ENCODE measurements at regions not wholly inside any gene's neighbourhood (a gene's known extent, or its start where the extent isn't known, plus 50 kb on each side); places are given as distances from the start of the nearest gene placed in this dataset.

DNA sequence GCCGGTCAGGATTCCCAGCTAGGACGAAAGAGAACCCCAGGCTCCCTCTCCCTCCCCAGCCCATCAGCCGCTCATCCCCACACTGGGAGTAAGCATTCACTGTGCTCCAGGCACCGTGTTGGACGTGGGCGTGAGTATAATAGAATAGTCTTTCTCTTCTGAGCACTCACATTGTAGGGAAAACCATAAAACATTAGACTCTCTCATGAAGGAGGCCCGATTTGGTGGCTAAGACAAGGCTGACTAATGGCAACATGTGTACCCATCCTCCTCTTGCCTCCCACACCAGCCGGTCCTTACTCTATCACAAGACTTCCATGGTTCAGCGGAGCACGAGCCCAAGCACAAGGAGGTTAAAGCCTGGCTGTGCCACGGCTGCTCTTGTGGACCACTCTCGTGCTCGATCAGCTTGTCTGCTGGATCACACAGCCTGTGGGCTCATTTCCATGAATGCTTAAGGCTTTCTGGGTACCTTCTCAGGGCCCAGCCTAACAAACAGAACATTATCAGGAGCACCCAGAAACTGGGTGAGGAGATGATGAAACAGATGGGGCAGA lies 540.9 kb upstream of the RAB6C start:
- DNase-seq (ENCODE audit: low read depth in 2 of 2, low spot score in 1 of 2) = no peak

DNA sequence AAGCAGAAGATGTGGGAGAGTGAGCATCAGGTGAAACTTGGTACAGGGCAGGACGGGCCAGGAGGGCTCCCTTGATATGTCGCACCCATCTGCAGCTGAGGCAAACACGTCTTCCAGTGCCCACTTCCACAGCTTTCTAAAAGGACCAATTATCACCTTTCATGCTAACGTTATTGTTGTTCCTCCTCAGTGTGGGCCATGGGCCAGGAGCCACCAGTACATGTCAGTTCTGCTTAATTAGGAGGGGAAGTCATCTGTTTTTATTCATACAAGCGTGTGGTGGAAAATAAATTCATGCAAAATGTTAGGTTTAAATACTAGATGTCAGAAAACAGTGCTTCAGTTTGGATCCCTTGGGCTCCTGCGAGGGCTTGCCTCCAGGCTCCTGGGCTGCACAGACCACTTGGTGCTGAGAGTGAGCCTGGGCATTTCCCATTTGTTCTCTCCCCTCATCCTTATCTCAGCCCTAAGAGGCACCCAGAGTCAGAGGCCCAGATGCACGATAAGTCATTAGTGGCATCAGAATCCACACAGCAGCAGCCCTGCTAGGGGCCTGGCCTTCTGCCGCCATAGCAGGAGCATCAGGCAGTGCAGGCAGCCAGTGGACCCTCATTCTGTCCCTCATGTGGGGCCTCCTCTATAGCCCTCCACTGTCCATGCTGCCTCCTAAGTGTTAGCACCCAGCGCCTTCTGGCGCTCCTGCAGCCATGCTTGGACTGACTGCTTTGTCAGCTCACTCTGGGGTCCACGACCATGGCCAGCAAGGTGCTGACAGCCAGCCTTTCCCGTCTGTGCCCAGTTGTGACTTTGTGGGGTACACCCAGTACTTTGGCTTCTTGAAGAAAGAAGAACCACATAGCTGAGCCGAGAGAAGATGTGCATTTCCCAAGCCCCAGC lies 539.8 kb upstream of the RAB6C start:
- DNase-seq (ENCODE audit: low read depth in 2 of 2, low spot score in 1 of 2) = no peak

DNA sequence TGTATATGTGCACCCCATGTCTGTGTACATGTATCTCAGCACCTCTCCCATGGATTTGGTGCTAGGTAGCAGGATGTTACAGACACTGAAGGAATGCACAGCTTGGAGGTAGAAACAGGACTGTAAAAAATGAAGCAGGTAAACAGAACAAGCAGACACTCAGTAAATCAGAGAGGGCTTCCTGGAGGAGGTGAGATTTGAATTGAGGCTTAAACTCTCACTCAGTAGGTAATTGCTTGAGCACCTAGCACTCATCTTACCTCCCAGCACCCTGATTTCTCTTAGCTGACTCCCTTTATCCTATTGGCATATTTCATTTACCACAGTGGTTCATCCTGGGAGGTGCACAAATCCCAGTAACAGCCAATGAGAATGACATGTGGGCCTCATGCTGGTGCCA lies 537.9 kb upstream of the RAB6C start:
- DNase-seq (ENCODE audit: low read depth in 2 of 2, low spot score in 1 of 2) = no peak

DNA sequence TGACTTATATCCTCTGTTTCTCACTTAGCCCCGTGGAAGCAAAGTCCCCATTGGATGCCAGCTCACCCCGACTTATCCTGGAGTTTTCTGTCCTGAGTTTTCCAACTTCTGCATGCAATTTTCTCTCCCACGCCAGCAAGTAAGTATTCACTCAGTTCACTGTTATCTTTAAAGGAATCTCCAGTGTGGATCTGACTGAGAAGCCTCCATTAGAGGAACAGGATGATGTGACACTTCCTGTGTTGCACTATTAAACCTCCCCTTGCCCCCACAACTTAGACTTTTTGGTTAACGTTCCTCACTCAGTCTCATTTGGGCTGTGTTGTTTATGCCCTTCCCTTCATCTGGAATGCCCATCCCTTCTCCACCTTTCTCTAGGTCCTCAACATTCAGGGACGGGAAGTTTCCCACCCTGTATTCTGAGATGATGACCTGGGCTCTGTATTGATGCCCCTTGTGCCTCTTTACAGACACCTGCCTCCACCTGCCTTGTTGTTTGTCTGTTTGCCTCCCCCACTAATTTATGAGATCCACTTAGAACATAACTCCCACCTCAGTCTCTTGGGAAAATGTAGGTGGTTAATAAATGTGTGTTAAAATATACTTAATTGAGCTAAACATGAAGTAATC lies 536.1 kb upstream of the RAB6C start:
- no peak for DNase-seq (ENCODE audit: low read depth in 2 of 2, low spot score in 1 of 2)

DNA sequence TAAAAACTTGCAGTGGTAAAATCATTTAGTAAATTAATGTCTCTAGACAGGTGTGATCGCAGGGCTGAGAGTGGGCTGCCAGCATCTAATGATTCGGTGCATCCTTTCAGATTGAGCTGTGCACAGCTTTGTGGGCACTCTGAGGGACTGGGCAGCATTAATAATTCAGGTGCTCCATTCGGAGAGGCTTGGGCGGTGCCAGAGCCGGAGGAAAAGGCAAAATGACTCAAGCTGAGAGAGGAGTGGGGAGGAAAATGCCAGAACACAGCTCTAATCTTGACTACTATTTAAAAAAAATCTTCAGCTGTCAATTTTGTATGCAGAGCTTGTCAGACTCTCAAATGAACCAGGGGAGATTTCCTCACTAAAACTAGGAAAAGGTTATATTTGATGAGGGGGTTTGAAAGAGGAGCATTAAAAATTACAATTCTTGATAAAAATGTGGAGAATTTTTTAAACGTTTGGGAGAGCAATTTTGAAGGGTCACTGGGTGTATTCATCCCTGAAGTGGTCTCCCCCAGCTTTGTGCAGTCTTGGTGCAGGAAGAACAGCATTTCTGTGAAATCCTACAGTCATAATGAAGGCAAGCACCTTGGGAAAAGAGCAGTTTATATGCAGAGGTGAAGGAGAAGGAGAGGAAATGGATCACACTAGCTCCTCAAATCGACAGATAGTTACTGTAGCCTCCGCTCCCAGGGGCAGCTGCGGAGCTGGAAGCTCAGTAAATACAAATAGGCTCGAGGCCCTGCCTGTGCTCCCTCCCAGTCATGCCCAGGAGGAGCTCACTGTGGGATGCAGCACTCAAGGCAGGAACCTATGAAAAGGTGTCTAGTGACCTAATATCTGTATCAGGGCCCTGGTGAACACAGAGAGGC lies 535.4 kb upstream of the RAB6C start:
- no peak for DNase-seq (ENCODE audit: low read depth in 2 of 2, low spot score in 1 of 2)

DNA sequence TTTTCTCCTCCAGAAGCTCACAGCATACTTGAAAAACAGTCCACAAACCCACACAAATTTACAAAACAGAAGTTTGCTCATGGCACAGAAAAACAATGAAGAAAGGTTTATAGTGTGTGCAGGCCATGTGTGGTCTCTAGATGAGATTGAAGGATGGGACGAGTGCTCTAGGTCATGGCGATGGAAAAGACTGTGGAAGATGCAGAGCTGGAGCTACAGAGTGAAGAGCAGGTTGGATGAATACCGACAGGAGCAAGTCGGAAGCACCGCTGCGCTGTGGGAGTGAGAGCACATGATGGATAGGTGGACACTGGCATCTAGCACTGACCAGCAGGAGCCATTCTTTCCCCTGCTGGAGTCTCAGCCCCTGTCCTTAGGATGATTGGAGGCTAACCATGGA lies 534.7 kb upstream of the RAB6C start:
- no peak for DNase-seq (ENCODE audit: low read depth in 2 of 2, low spot score in 1 of 2)

DNA sequence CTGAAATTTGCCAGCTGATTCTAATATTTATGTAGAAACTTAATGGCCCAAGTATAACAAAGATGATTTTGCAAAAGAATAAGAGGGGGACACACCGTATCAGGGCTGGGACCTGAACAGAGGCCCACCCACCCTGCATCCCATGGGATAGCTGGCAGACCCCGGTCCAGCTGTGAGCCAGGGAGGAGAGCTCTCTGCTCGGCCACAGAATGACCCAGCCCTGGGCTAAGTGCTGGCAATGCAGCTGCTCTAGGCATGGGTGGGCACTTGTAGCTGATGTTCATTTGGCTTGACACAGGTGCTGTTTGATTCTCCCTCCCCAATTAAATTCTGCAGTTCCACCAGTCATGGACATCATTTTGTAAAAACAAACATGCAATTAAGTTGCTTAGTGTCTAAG lies 522.8 kb upstream of the RAB6C start:
- DNase-seq (ENCODE audit: low read depth in 2 of 2, low spot score in 1 of 2) = no peak

DNA sequence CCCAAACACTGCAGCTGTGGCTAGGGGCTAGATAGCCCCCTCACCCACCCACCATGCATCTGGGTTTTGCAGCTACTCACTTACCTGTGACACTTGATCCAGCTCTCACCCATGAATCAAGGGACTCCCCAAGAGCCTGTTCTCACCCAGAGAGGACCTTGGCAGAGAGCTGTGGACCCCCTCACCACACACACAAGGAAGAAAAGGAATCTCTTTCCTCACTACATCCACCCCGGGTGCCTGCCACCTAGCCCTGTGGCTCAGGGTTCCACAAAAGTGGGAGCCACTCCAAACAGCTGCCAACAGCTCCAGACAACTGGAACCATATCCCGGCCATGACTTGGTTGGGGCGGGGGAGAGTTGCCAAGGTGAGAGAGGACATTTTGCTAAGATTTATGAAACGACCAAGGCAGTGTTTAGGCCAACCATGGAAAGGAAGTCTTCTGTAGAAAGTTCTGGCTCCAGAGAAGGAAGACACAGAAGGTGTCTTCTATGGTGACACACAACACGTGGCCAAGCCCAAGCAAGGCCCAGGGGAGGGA lies 522.1 kb upstream of the RAB6C start:
- no peak for DNase-seq (ENCODE audit: low read depth in 2 of 2, low spot score in 1 of 2)

DNA sequence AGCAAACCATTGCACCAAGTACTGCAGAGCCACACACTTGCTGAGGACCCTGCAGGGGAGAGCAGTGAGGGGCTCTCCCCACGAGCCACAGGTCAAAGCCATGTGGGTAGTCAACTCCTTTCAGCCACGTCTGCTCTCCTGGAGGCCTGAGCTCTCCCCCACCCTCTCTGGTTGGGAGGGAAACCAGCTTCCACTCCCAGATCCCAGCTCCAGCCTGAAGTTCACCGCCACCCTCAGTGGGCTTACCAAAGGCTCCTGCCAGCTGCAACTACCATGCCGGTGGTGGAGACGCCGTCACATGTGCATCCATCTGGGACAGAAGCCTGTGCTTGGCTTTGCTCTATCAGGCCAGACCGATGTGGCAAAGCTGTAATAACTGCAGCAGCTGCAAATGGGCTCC lies 521.5 kb upstream of the RAB6C start:
- no peak for DNase-seq (ENCODE audit: low read depth in 2 of 2, low spot score in 1 of 2)

DNA sequence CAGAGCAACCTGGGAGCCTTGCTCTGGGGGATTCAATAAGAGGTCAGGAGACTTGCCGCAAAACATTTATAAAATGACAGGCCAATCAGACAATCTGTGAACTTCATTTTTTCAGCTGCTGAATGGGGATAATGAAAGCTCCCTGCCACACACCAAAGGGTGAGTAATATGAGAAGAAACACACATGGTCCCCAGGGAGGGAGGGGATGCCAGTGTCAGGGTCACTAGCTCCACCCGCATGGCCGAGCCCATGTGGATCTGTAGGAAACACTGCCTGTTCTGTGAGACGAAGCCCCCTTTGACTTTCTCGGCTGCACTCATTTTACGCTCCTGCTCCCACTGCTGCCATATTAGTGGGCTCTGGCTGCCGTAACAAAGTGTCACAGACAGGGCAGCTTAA lies 521.0 kb upstream of the RAB6C start:
- DNase-seq (ENCODE audit: low read depth in 2 of 2, low spot score in 1 of 2) = no peak

DNA sequence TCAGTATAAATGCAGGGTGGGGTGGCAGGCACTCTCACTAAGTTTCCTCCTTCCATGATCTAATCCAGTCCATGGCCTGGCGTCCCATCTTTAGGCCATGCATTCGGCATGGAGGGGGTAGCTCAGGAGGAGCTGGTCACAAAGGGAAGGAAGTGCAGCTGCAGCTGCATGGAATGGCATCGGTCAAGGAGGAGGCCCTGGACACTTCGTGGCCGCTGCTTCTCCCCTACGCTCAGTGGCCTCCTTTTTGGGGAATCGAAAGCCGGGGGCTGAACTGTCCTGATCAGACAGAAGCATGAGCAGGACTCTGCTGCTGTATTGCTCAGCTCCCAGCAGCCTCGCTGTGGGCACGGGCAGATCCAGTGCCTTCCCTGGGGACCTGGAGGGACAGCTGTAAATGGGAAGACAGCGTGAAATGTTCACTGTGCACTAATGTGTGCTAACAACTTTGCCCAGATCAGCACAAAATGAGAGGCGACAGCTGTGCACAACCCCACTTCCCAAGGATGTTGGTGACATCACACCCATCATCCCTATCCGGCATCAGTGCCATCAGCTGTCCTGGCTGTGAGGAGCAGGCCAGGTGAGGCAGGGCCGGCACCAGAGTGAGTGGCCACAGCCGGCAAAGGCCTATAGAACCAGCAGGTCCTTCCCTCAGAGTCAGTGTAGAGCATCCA lies 520.1 kb upstream of the RAB6C start:
- no peak for DNase-seq (ENCODE audit: low read depth in 2 of 2, low spot score in 1 of 2)

DNA sequence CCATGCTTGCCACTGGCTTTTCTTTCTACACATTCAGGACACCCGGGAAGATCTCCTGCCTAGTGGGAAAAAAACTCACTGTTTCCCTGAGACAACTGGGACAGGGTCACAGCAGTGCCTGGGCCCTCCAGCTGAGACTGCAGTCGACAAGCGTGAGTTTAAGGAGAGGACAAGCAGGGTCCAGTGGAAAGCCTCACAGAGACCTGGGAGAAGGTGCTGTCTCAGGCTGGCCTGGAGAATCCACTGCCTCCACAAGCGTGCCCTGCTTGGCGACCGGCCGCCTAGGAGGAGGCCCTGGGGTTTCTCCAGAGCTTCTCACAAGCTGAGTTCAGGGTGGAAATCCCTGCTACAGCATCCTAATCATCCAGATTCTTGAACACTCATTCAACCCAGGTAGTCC lies 519.6 kb upstream of the RAB6C start:
- no peak for DNase-seq (ENCODE audit: low read depth in 2 of 2, low spot score in 1 of 2)

DNA sequence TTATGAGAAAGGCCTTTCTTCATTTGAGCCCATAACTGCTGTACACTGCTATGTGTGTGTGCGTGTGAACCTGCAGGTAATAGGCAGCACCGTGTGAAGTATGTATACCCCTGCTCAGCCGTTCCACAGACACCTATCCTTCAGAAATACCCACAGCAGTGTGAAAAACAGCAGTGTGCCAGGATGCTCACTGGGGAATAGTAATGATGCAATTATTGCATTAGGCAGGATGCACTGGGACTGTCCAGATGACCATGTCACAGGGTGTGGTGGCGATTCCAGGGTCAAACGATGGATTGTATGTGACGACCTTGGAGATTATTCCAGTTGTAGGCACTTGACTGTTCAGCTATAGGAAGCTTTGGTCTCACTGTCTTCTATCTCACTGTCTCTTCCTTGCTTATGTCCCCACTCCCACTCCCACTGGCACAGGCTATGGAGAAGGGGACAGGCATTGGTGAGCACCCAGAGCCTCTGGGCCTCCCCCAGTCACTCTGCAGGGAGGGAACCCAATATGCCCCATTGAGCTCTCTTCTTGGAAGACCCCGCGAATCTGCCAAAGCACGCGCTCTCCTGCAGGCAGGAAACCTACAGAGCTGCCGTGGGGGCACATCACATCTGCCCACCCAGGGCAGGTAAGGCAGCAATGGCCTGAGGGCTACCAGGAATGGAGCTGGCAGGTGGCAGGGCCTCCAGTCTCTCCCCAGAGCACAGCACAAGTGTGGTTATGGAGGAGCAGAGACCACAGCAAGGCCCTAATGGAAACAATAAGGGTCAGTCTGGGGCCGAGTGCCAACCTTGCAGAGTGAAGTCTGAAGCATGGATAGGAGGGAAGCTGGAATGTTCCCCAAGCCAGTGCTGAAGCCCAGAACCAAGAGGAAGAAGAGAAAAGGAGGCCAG lies 518.9 kb upstream of the RAB6C start:
- no peak for DNase-seq (ENCODE audit: low read depth in 2 of 2, low spot score in 1 of 2)

DNA sequence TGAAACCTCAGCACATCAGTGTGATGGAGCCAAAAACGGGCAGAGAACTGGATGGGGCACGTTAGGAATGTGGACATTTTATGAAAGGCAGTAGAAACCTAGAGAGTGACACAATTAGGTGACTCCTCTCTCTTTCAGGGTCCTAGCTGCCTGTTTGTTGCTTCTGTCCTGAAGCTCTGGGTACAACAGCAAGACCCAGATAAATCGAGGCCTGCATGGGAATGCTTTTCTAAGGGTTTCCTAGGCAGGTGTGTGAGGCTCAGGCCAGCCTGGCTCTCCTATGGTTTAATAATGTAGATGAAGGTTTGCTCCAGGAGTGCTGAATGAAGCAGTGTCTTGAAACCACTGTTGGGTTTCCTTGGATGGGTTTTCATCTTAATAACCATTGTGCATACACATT lies 517.1 kb upstream of the RAB6C start:
- DNase-seq (ENCODE audit: low read depth in 2 of 2, low spot score in 1 of 2) = no peak

DNA sequence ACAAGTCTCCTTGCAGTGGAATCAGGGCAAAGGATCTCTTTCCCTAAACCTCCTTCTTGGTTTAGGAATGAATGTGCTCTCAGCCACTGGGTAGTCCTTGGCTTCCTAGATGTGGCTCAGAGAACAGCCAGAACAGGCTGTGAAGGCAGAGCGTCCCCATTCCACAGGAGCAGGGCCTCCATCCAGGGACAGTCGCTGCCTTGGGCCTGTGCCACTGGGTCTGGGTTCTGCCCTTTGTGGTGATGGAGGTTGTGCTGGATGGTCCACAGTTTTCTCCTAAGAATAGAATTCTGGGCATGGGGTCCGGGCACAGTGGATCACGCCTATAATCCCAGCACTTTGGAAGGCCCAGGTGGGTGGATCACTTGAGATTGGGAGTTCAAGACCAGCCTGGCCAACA lies 516.5 kb upstream of the RAB6C start:
- no peak for DNase-seq (ENCODE audit: low read depth in 2 of 2, low spot score in 1 of 2)

DNA sequence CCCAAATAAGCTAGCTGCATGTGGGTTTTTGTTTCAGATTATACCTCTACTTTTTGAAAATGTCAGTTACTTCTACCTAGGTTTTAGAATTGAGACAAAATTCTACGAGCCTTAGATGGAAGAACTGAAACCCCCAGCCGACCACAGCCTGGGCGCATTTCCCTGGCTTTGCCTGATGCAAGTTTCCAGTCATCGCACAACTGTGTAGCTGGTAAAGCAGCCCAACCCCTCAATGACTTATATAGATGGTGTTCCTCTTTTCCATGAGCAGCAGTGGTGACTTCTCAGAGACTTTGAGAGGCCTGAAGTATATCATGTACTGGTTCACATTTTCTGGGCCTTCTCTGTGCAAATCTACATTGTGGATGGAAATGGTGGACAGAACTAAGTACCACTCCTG lies 515.4 kb upstream of the RAB6C start:
- DNase-seq (ENCODE audit: low read depth in 2 of 2, low spot score in 1 of 2) = no peak

DNA sequence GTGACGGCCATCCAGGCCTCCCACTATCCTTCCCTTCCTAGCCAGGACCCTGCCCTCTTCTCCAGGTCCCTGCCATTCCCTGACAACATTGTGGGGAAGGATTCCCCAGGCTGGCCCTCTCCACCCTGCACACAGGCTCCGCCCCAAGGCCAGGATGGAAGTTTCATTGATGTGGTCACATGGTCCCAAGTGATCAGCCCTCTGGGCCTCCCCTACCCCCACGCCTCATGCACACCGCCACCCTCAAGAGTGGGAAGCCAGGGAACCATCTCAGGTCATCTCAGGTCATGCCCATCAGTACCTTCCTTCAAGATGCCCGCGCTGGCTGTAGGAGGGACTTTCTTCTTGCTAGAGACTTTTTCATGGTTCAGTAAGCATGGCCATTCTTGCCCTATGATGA lies 514.8 kb upstream of the RAB6C start:
- no peak for DNase-seq (ENCODE audit: low read depth in 2 of 2, low spot score in 1 of 2)

DNA sequence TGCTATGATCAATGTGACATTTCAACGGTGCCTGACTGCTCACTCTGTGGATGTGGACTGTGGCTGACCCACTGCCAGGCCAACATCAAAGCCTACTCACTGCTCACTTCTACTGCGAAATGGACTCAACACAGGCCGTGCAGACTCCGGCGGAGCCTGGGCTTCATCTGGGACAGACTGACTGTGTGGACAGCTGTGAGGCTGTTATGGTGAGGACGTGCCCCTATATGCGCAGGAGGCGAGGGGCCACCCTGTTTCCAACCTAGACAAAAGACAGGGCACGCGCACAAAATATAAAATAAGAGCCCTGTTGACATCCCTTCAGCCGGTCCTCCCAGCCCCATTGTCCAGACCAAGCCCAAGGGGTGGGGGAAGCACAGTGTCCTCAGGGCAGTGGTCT lies 514.4 kb upstream of the RAB6C start:
- DNase-seq (ENCODE audit: low read depth in 2 of 2, low spot score in 1 of 2) = no peak

DNA sequence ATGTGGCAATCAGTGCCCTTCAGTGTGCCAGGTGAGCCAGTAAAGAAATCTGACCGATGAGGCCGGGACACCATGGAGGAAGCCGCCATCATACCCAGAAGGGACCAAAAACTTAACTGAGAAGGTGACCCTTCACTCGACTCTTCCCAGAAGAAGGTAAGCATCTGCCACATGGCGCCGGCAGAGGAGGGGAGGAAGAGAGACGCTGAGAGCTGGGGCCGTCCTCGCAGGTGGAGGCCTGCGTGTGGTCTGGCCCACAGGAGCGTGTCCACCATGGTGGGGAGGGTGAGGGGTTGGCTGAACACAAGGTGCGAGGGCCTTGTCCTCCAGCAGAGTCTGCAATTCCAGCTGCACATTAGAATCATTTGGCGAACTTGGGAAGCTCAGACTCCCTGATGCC lies 513.1 kb upstream of the RAB6C start:
- DNase-seq (ENCODE audit: low read depth in 2 of 2, low spot score in 1 of 2) = no peak
